Anterior cingulate cortex (tissue), 58 donors: ENCODE measurements at regions not wholly inside any gene's neighbourhood (a gene's known extent, or its start where the extent isn't known, plus 50 kb on each side); places are given as distances from the start of the nearest gene placed in this dataset.
"Not testable (repeated sequence)": the region's sequence is repeated elsewhere in the genome, so short reads cannot be mapped to it uniquely, and the experiment has no call there.

Experiments used
- DNase-seq, 58 donors: peaks; one replicate each; lab custom pipeline; 2025; lab: John Stamatoyannopoulos, UW

DNA sequence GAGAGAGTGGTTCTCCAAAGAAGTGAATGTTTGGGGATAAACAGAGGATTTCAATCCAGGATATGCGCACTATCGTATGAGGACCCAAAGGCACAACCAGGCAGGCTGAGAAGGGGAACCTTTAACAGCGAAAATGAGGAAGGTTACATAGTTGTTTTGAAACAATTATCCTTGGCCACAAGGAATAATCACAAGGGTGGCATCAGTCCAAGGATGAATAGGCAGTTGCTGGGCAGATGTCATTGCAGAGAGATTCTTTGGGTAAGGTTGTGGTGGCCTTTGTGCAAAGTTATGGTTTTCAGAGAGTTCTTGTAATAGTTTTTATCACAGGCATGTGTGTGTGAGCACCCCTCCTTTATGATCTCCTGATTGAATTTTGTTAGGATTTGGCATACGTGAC lies 58.9 kb upstream of the NBPF20 start:
- DNase-seq = not testable (repeated sequence)

DNA sequence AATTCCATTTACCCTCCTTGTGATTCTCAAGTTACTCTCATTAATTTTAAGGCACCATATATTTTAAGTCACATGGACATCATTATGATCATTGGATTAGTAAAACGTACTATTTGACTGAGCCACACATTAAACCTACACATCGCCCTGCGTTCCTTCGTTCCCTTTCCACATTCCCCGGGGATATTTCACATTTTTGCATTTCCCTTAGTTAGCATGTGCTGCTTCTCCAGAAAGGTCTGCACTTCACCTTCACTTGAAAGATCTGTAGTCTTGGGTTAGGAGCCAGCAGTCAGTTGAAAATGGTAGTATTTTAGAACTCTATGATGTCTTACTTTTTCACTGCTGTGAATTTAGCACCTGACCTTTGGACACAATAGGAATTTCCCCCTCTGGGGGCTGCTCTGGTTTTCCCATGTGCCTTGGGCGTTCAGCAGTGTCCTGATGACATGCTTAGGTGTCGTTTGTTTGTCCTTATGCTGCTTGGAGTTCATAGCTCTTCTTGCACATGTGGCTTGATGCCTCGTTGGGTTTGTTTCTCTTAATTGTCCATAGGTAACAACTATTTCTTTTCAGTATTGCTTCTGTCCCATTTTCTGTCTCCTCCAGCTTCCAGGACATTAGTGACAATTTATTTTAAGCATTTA lies 56.9 kb upstream of the NBPF20 start:
- DNase-seq = not testable (repeated sequence)

DNA sequence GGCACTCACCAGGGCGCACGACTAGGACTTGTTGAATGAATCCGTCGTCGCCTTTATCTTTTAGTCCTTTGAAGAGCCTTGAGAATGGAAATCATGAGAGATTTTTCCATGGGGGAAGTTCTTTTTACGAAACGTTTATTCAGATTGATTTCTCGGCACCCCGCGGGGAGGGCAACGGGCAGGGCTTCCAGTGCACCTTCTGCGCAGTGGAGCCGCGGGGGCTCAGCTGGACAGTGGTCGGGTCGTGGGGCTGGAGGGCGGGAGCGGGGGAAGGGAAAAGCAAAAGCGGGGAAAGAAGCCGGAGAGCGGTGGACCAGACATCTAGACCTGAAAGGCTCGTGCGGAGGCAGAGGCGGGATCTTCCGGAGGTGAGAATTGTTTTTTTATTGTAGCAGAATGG lies 50.6 kb upstream of the NBPF20 start:
- not testable (repeated sequence) for DNase-seq

GRCh38 chr1:145475369-145475915 lies 50.0 kb upstream of the NBPF20 start:
- DNase-seq = peak in 7 of 58 donors; percentile 1 to 16 (median 9)
